CD4-positive, alpha-beta T cell treated with Interleukin-4 for 4 hours (primary cell): ENCODE measurements at regions not wholly inside any gene's neighbourhood (a gene's known extent, or its start where the extent isn't known, plus 50 kb on each side); places are given as distances from the start of the nearest gene placed in this dataset.
"Not testable (repeated sequence)": the region's sequence is repeated elsewhere in the genome, so short reads cannot be mapped to it uniquely, and the experiment has no call there.

Experiments
- DNase-seq: peaks from one replicate; pipeline ENCODE4 v3.0.0-alpha.2; 2020

GRCh38 chr9:106783121-106783520 lies 79.8 kb upstream of the ZNF462 start:
- no peak for DNase-seq

- no peak for DNase-seq
These were observed 78.9 kb upstream of the ZNF462 start for GRCh38 chr9:106784076-106784475.

GRCh38 chr9:106785200-106785599 lies 77.8 kb upstream of the ZNF462 start:
- DNase-seq, result no peak

GRCh38 chr9:106788021-106788420 lies 74.9 kb upstream of the ZNF462 start:
- not testable (repeated sequence) for DNase-seq

- no peak for DNase-seq
These were observed 67.9 kb upstream of the ZNF462 start for GRCh38 chr9:106795031-106795430.

- DNase-seq, result no peak
These were observed 66.2 kb upstream of the ZNF462 start for GRCh38 chr9:106796771-106797170.

- DNase-seq, result no peak
These were observed 65.7 kb upstream of the ZNF462 start for GRCh38 chr9:106797299-106797698.

- no peak for DNase-seq
These were observed 64.8 kb upstream of the ZNF462 start for GRCh38 chr9:106798016-106798799.

- no peak for DNase-seq
These were observed 63.8 kb upstream of the ZNF462 start for GRCh38 chr9:106799152-106799551.

GRCh38 chr9:106800701-106801270 lies 62.2 kb upstream of the ZNF462 start:
- no peak for DNase-seq

GRCh38 chr9:106801816-106802215 lies 61.1 kb upstream of the ZNF462 start:
- no peak for DNase-seq
